BE2C (cell line): ENCODE measurements at regions not wholly inside any gene's neighbourhood (a gene's known extent, or its start where the extent isn't known, plus 50 kb on each side); places are given as distances from the start of the nearest gene placed in this dataset.

Source experiments
- DNase-seq: peaks from one replicate; pipeline ENCODE4 v3.0.0-alpha.2; 2020
- H3K27me3 ChIP-seq: fragments of 250-450 bp; sonication (Bioruptor Pico); 2 replicates; pipeline ENCODE4 v1.5.1; 2020; ENCODE audit warnings: mild to moderate bottlenecking
- H3K36me3 ChIP-seq: fragments of 250-450 bp; sonication (Bioruptor Pico); 2 replicates; pipeline ENCODE4 v1.5.1; 2020; ENCODE audit warnings: mild to moderate bottlenecking
- H3K4me1 ChIP-seq: fragments of 250-450 bp; sonication (Bioruptor Pico); 2 replicates; pipeline ENCODE4 v1.5.1; 2020
- H3K4me3 ChIP-seq: 2 replicates; pipeline ENCODE4 v1.5.1; 2011; ENCODE audit warnings: low read depth, low read length
- H3K9me3 ChIP-seq: fragments of 250-450 bp; sonication (Bioruptor Pico); 2 replicates; pipeline ENCODE4 v1.5.1; 2020
- TF ChIP-seq, protein P1 (sequence below): IDR thresholded peaks from 2 replicates; pipeline ENCODE4 v1.5.1; 2012; ENCODE audit warnings: mild to moderate bottlenecking, low read depth, low read length

DNA sequence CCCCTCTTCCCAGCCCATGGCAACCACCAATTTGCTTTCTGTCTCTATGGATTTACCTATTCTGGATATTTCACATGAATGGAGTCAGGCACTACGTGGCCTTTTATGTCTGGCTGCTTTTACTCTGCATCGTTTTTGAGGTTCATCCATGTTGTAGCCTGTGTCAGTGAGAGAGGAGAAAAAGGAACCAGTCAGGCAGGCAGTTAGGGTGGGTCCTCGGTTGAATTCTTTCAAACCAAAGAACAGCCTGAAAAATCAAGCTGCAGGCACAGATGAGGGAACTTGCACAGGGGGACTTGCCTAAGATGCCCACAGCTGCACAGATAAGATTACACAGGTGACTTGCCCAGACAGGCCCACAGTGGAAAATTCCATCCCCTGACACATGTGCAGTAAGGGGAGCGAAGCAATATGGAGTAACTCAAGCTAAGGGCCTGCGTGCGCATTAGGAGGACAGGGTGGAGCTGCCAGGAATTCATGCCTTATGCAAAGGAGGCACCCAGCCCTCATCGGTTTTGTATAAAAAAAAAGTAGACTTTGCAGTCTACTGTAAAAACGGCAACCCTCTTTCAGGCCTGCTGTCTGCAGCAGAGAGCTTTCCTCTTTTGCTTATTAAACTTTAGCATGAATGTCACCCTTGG lies 152.4 kb upstream of the RFLNA start:
- TF ChIP-seq, protein P1, sequence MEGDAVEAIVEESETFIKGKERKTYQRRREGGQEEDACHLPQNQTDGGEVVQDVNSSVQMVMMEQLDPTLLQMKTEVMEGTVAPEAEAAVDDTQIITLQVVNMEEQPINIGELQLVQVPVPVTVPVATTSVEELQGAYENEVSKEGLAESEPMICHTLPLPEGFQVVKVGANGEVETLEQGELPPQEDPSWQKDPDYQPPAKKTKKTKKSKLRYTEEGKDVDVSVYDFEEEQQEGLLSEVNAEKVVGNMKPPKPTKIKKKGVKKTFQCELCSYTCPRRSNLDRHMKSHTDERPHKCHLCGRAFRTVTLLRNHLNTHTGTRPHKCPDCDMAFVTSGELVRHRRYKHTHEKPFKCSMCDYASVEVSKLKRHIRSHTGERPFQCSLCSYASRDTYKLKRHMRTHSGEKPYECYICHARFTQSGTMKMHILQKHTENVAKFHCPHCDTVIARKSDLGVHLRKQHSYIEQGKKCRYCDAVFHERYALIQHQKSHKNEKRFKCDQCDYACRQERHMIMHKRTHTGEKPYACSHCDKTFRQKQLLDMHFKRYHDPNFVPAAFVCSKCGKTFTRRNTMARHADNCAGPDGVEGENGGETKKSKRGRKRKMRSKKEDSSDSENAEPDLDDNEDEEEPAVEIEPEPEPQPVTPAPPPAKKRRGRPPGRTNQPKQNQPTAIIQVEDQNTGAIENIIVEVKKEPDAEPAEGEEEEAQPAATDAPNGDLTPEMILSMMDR, result no peak
- no peaks in the 10 kb centered on the region for H3K36me3 ChIP-seq
- no peaks in the 10 kb centered on the region; the same call in 1 of the 2 replicates for H3K9me3 ChIP-seq
- no peak for DNase-seq
- H3K4me1 ChIP-seq, result peaks cover 3% of the 10 kb centered on the region; the same call in 1 of the 2 replicates
- no peak overlapping the region for H3K4me3 ChIP-seq
- H3K27me3 ChIP-seq, result no peaks in the 10 kb centered on the region

DNA sequence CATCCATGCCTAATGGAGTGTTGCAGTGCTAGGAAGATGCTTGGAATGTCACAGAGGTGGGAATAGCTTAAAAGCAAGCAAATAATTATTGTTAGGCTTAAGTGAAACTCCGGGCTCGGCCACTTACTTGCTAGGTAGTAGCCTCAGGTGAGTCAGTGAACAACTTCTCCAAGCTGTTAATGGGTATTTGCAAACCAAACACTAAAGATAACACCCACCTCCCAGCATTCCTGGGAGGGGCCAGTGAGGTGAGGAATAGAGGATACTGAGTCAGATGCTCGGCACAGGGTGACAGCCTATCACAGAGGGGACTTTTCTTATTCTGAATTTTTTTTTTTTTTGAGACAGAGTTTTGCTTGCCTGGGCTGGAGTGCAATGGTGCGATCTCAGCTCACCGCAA lies 151.2 kb upstream of the RFLNA start:
- no peaks in the 10 kb centered on the region for H3K27me3 ChIP-seq
- no peaks in the 10 kb centered on the region for H3K36me3 ChIP-seq
- no peak overlapping the region for H3K4me3 ChIP-seq
- H3K4me1 ChIP-seq, result peaks cover 4% of the 10 kb centered on the region
- TF ChIP-seq, protein P1, result no peak
- DNase-seq, result no peak
- H3K9me3 ChIP-seq, result no peaks in the 10 kb centered on the region; the same call in 1 of the 2 replicates

DNA sequence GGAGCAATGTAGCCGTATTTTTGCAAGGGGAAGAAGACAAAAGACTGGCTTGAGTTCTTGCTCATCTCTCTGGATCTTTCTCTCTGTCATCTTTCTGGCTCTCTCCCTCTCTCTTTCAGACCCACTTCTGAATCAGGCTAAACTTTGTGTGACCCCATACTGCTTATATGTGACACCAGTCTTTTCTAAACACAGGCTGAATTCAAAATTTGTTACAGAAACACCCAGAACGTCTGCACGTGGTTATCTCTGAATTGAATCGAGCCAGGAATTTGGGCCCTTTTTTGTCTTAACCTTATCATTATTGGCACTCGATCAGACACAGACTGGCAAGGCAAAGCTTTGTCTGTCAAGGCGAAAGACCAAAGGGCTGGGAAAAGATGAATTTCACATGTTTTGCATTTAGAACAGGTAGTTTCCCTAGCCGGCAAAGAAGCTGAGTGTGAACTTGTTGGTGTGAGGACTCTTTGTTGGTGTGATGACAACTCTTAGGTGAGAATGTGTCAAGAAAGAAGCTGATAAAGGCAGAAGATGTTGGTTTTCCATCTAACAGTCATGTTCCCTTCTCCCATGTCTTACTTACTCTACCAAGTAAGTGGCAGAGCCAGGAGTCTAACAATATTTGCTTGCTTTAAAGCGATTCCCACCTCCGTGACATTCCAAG lies 150.2 kb upstream of the RFLNA start:
- no peaks in the 10 kb centered on the region for H3K27me3 ChIP-seq
- TF ChIP-seq, protein P1, result no peak
- DNase-seq, result no peak
- H3K4me1 ChIP-seq, result peaks cover 10% of the 10 kb centered on the region
- no peaks in the 10 kb centered on the region for H3K36me3 ChIP-seq
- H3K4me3 ChIP-seq, result no peak overlapping the region
- no peaks in the 10 kb centered on the region; the same call in 1 of the 2 replicates for H3K9me3 ChIP-seq

DNA sequence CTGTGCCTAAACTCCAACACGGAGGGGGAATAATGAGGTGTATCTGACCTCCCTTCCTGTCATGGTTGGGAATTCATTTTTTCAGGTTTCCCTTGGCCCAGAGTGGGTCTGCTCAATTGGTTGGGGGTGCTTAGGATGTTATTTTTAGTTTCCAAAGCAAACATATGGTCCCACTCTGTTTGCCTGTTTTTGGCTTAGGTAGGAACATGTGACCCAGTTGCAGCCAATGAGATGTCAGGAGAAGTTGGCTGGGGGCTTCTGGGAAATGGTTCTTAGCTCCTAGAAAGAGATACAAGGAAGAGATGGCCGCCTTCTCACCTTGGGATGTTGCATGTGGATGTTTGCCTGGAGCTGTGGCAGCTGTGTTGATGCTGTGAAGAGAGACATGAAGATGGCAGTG lies 147.9 kb upstream of the RFLNA start:
- no peak for DNase-seq
- TF ChIP-seq, protein P1, result no peak
- no peaks in the 10 kb centered on the region for H3K36me3 ChIP-seq
- H3K27me3 ChIP-seq, result no peaks in the 10 kb centered on the region
- peaks cover 18% of the 10 kb centered on the region for H3K4me1 ChIP-seq
- H3K4me3 ChIP-seq, result no peak overlapping the region
- no peaks in the 10 kb centered on the region; the same call in 1 of the 2 replicates for H3K9me3 ChIP-seq

DNA sequence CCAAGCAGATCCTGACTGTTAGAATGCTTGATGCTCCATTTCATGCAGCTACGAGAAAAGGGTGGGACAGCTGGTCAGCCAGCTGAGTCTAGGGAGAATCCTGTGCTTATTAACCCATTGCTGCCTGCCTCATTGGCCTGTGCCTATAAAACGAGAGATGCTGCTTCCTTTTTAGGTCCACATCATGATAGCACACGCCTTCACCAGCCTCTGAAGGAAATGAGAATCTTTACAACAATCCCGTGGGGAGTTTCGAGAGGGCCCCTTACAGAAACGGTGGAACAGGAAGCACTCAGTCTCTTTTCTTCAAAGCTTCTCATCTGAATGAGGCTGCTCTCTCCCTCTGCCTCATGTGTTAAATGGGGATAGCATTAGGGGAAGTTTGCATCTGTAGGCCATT lies 147.3 kb upstream of the RFLNA start:
- TF ChIP-seq, protein P1, result no peak
- Histone ChIP-seq H3K4me1 (peaks cover 18% of the 10 kb centered on the region), H3K27me3 (no peaks in the 10 kb centered on the region), H3K9me3 (no peaks in the 10 kb centered on the region; the same call in 1 of the 2 replicates), H3K36me3 (no peaks in the 10 kb centered on the region), H3K4me3 (no peak overlapping the region)
- DNase-seq, result no peak
